OCI-LY1 (cell line): ENCODE measurements at regions not wholly inside any gene's neighbourhood (a gene's known extent, or its start where the extent isn't known, plus 50 kb on each side); places are given as distances from the start of the nearest gene placed in this dataset.

Experiments used
- CTCF ChIP-seq: fragments of 200-600 bp; sonication (generic), shearing (Covaris generic); IDR thresholded peaks from 2 replicates; pipeline ENCODE4 v1.5.1; 2017; ENCODE audit warnings: mild to moderate bottlenecking, antibody characterized with exemption, low read length, moderate library complexity, mixed read lengths
- EZH2 ChIP-seq: fragments of 200-600 bp; sonication (generic), shearing (Covaris generic); IDR thresholded peaks from 2 replicates; pipeline ENCODE4 v1.8.0; 2017; ENCODE audit warnings: borderline replicate concordance, mixed run types, mild to moderate bottlenecking, antibody characterized with exemption, low read length, moderate library complexity, mixed read lengths

- TF ChIP-seq CTCF (no peak), EZH2 (no peak)
These were observed 699.0 kb downstream of the METTL4 start for GRCh38 chr18:1872274-1872673.
